ENCODE measurements at regions not wholly inside any gene's neighbourhood (a gene's known extent, or its start where the extent isn't known, plus 50 kb on each side); places are given as distances from the start of the nearest gene placed in this dataset.

DNA sequence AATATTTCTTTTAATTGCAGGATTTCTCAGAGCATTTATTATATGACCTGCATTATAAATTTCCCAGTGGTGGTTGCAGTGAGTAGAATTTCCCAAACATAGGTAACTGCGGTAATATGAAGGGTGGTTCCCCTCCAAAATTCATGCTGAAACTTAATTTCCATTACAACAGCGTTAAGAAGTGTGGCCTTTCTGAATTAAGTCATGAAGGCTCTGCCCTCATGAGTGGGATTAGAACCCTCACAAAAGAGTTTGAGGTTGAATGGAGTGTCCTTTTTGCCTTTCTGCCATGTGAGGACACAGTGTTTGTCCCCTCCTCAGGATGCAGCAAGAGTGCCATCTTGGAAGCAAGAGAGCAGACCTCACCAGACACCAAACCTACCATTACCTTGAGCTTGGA, 233.6 kb downstream of the KTN1 start:
- TF ChIP-seq, protein P1, sequence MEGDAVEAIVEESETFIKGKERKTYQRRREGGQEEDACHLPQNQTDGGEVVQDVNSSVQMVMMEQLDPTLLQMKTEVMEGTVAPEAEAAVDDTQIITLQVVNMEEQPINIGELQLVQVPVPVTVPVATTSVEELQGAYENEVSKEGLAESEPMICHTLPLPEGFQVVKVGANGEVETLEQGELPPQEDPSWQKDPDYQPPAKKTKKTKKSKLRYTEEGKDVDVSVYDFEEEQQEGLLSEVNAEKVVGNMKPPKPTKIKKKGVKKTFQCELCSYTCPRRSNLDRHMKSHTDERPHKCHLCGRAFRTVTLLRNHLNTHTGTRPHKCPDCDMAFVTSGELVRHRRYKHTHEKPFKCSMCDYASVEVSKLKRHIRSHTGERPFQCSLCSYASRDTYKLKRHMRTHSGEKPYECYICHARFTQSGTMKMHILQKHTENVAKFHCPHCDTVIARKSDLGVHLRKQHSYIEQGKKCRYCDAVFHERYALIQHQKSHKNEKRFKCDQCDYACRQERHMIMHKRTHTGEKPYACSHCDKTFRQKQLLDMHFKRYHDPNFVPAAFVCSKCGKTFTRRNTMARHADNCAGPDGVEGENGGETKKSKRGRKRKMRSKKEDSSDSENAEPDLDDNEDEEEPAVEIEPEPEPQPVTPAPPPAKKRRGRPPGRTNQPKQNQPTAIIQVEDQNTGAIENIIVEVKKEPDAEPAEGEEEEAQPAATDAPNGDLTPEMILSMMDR (IDR thresholded peaks at IDR 0.05): no peak
- no peak for TF ChIP-seq POLR2A (IDR thresholded peaks at IDR 0.05)

Data from uterus (tissue), 2 donors.